PC-3 (cell line): ENCODE measurements at regions not wholly inside any gene's neighbourhood (a gene's known extent, or its start where the extent isn't known, plus 50 kb on each side); places are given as distances from the start of the nearest gene placed in this dataset.

Experiments
- ATAC-seq: fragments of 200-7000 bp; cut with Tn5 transposase; 2 replicates; pipeline ENCODE4 v1.9.1; 2020; ENCODE audit warnings: mild to moderate bottlenecking, moderate library complexity
- BruUV-seq: library from RNA; stranded (reverse); fragments of 400-500 nt; replicated peaks from 2 replicates; lab custom pipeline; 2021; lab: Mats Ljungman, UMichigan
- CTCF ChIA-PET: fragments of 300-600 bp; sonication (Branson Sonifier 250); formaldehyde crosslinking; loops from one replicate; lab custom pipeline; 2022; ENCODE audit warnings: antibody characterized with exemption; lab: Charles Lee
- POLR2A ChIA-PET: fragments of 300-600 bp; sonication (Branson Sonifier 250); formaldehyde crosslinking; loops from one replicate; lab custom pipeline; 2022; ENCODE audit warnings: antibody characterized with exemption; ENCODE audit not compliant: unreplicated experiment; lab: Charles Lee
- DNase-seq: peaks from one replicate; pipeline ENCODE4 v3.0.0-alpha.2; 2015
- H2AFZ ChIP-seq: fragments of 300-600 bp; sonication (generic); 2 replicates; pipeline ENCODE4 v1.6.0; 2016; ENCODE audit warnings: antibody characterized with exemption, low read length
- H3F3A ChIP-seq: fragments of 300-600 bp; sonication (generic); one replicate; pipeline ENCODE4 v1.6.0; 2017; ENCODE audit warnings: antibody characterized with exemption, low read length, control low read depth, mild to moderate bottlenecking; ENCODE audit not compliant: unreplicated experiment
- H3K27ac ChIP-seq: fragments of 300-600 bp; sonication (generic); 2 replicates; pipeline ENCODE4 v1.5.1; 2016; ENCODE audit warnings: mild to moderate bottlenecking, low read length
- H3K27me3 ChIP-seq: fragments of 300-600 bp; sonication (generic); 2 replicates; pipeline ENCODE4 v1.6.1; 2016; ENCODE audit warnings: low read length, mixed read lengths
- H3K36me3 ChIP-seq: fragments of 300-600 bp; sonication (generic); 2 replicates; pipeline ENCODE4 v1.6.1; 2016; ENCODE audit warnings: low read depth, mixed run types, low read length, mixed read lengths
- H3K4me1 ChIP-seq: fragments of 300-600 bp; sonication (generic); 2 replicates; pipeline ENCODE4 v1.5.1; 2016; ENCODE audit warnings: low read length; ENCODE audit not compliant: insufficient read depth
- H3K4me2 ChIP-seq: fragments of 300-600 bp; sonication (generic); 2 replicates; pipeline ENCODE4 v1.6.0; 2016; ENCODE audit warnings: low read length
- H3K4me3 ChIP-seq: fragments of 300-600 bp; sonication (generic); 2 replicates; pipeline ENCODE4 v1.5.1; 2016; ENCODE audit warnings: mild to moderate bottlenecking, low read length, mixed read lengths
- H3K79me2 ChIP-seq: fragments of 300-600 bp; sonication (generic); 2 replicates; pipeline ENCODE4 v1.6.1; 2017; ENCODE audit warnings: low read length, mixed read lengths
- H3K9ac ChIP-seq: fragments of 300-600 bp; sonication (generic); 2 replicates; pipeline ENCODE4 v1.6.0; 2016; ENCODE audit warnings: mild to moderate bottlenecking, low read length
- H3K9me2 ChIP-seq: fragments of 300-600 bp; sonication (generic); replicated peaks from 2 replicates; pipeline ENCODE4 v1.6.1; 2016; ENCODE audit warnings: mixed run types, low read length, mixed read lengths
- H3K9me3 ChIP-seq: fragments of 300-600 bp; sonication (generic); 2 replicates; pipeline ENCODE4 v1.6.1; 2016; ENCODE audit warnings: low read length, mixed read lengths
- H4K20me1 ChIP-seq: fragments of 300-600 bp; sonication (generic); 2 replicates; pipeline ENCODE4 v1.6.1; 2016; ENCODE audit warnings: low read length, mixed read lengths
- EZH2 ChIP-seq: fragments of 300-600 bp; sonication (generic); IDR thresholded peaks from one replicate; pipeline ENCODE4 v1.6.1; 2017; ENCODE audit warnings: antibody characterized with exemption, mild to moderate bottlenecking, low read length; ENCODE audit not compliant: unreplicated experiment
- EZH2phosphoT487 ChIP-seq: fragments of 300-600 bp; sonication (generic); IDR thresholded peaks from 2 replicates; pipeline ENCODE4 v1.6.1; 2018; ENCODE audit warnings: mild to moderate bottlenecking, antibody characterized with exemption, low read length, borderline replicate concordance
- intact Hi-C: fragments of 100-400 bp; cut with micrococcal nuclease; formaldehyde crosslinking; loops from 2 replicates; pipeline ENCODE4 v1.9.0; 2023
- TF ChIP-seq, protein P1 (sequence below): fragments of 300-600 bp; sonication (generic); conservative IDR thresholded peaks from 2 replicates; pipeline ENCODE4 v1.5.1; 2017; ENCODE audit warnings: antibody characterized with exemption, low read depth, mild to moderate bottlenecking, low read length

DNA sequence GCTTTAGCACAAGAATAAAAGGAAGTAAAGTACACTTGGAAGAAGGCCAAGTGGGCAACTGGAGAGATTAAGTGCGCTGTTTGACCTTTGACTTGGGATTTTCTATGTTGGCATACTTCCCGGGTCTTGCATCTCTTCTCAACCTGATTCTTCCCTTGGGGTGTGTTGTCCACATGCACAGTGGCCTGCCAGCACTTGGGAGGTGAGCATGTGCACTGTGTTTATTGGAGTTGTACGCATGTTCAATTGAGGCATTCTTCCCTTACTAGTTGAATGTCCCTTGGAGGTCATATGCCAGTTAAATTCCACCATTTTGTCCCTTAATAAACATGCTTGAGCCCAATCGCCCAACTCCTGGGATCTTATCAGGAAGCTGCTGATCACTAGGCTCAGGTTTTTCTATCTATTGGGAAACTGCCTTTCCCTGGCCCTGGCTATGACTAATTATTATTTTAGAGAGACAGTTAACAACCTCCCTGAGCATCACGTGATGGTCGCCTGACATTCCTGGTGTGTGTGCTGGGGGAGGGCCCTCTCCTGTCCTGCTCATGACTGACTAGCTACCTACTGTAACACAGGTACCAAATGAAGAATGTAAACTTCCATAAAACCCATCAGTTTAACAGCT lies 62.5 kb upstream of the RAPGEF4 start:
- TF ChIP-seq, protein P1, sequence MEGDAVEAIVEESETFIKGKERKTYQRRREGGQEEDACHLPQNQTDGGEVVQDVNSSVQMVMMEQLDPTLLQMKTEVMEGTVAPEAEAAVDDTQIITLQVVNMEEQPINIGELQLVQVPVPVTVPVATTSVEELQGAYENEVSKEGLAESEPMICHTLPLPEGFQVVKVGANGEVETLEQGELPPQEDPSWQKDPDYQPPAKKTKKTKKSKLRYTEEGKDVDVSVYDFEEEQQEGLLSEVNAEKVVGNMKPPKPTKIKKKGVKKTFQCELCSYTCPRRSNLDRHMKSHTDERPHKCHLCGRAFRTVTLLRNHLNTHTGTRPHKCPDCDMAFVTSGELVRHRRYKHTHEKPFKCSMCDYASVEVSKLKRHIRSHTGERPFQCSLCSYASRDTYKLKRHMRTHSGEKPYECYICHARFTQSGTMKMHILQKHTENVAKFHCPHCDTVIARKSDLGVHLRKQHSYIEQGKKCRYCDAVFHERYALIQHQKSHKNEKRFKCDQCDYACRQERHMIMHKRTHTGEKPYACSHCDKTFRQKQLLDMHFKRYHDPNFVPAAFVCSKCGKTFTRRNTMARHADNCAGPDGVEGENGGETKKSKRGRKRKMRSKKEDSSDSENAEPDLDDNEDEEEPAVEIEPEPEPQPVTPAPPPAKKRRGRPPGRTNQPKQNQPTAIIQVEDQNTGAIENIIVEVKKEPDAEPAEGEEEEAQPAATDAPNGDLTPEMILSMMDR: no peak
- TF ChIP-seq EZH2phosphoT487: no peak
- TF ChIP-seq EZH2: no peak
- ATAC-seq (no peak), DNase-seq (peak; percentile 60)
- peaks cover 8% of the 10 kb centered on the region for H3F3A ChIP-seq
- no peaks in the 10 kb centered on the region for H3K9me2 ChIP-seq
- no peaks in the 10 kb centered on the region for H3K27me3 ChIP-seq
- peak overlapping the region; percentile 64 for H3K9ac ChIP-seq
- intact Hi-C loops: loop anchor here (2.0 kb wide), 1 partner anchor 26 kb away; no protein-coding TSS in a partner anchor
- no peaks in the 10 kb centered on the region for H3K9me3 ChIP-seq
- H3K4me3 ChIP-seq: no peak overlapping the region
- ChIA-PET CTCF (no interaction called here), POLR2A (no interaction called here)
- no peaks in the 10 kb centered on the region for H4K20me1 ChIP-seq
- no peaks in the 10 kb centered on the region for H3K36me3 ChIP-seq
- H3K4me2 ChIP-seq: peak overlapping the region; percentile 58
- peaks cover 37% of the 10 kb centered on the region for H3K4me1 ChIP-seq
- peak overlapping the region; percentile 93 for H3K27ac ChIP-seq
- no TSS peak for BruUV-seq
- no peaks in the 10 kb centered on the region for H3K79me2 ChIP-seq
- no peak overlapping the region for H2AFZ ChIP-seq

- POLR2A ChIA-PET: no interaction called here
- H3K36me3 ChIP-seq: no peaks in the 10 kb centered on the region
- peaks cover 8% of the 10 kb centered on the region for H3F3A ChIP-seq
- DNase-seq (no peak), ATAC-seq (no peak)
- H3K9me3 ChIP-seq: no peaks in the 10 kb centered on the region
- intact Hi-C loops: no loop called here
- no peak overlapping the region for H3K4me2 ChIP-seq
- no peak overlapping the region for H3K4me3 ChIP-seq
- no peak overlapping the region for H2AFZ ChIP-seq
- CTCF ChIA-PET: no interaction called here
- no peaks in the 10 kb centered on the region for H3K79me2 ChIP-seq
- TF ChIP-seq EZH2 (no peak), EZH2phosphoT487 (no peak)
- TF ChIP-seq, protein P1: no peak
- H3K4me1 ChIP-seq: peaks cover 37% of the 10 kb centered on the region
- no TSS peak for BruUV-seq
- H3K9me2 ChIP-seq: no peaks in the 10 kb centered on the region
- no peak overlapping the region for H3K27ac ChIP-seq
- no peaks in the 10 kb centered on the region for H4K20me1 ChIP-seq
- no peaks in the 10 kb centered on the region for H3K27me3 ChIP-seq
- no peak overlapping the region for H3K9ac ChIP-seq
Measured at GRCh38 chr2:172674034-172674967, 61.3 kb upstream of the RAPGEF4 start.
